H1 (cell line): ENCODE measurements at regions not wholly inside any gene's neighbourhood (a gene's known extent, or its start where the extent isn't known, plus 50 kb on each side); places are given as distances from the start of the nearest gene placed in this dataset.

Source experiments
- ATF3 ChIP-seq: IDR thresholded peaks from 2 replicates; pipeline ENCODE4 v1.6.1; 2011; ENCODE audit warnings: low read depth, mild to moderate bottlenecking, low read length; ENCODE audit not compliant: insufficient read depth
- EZH2 ChIP-seq: fragments of 200-600 bp; sonication (generic); IDR thresholded peaks from 2 replicates; pipeline ENCODE4 v1.7.1; 2012; ENCODE audit warnings: low read depth, mild to moderate bottlenecking, moderate library complexity, low read length, inconsistent platforms; ENCODE audit not compliant: severe bottlenecking
- GTF2F1 ChIP-seq: IDR thresholded peaks from 2 replicates; pipeline ENCODE4 v1.6.1; 2012; ENCODE audit warnings: low read depth, low read length, improper control_type of control experiment, borderline replicate concordance
- MAX ChIP-seq: IDR thresholded peaks from 2 replicates; pipeline ENCODE4 v1.6.1; 2012; ENCODE audit warnings: inconsistent platforms
- PHF8 ChIP-seq: fragments of 200-600 bp; sonication (generic); conservative IDR thresholded peaks from 2 replicates; pipeline ENCODE4 v1.7.1; 2012; ENCODE audit warnings: low read depth, mild to moderate bottlenecking, inconsistent platforms, low read length, moderate library complexity
- RAD21 ChIP-seq, 2 experiments: IDR thresholded peaks in 1 of 2; conservative IDR thresholded peaks in 1 of 2; 2 replicates each; pipeline ENCODE4 v1.6.1; 2011; ENCODE audit warnings: low read depth in 2 of 2, low read length in 2 of 2, improper control_type of control experiment in 1 of 2, inconsistent platforms in 1 of 2, mild to moderate bottlenecking in 1 of 2, moderate library complexity in 1 of 2
- SP1 ChIP-seq: IDR thresholded peaks from 2 replicates; pipeline ENCODE4 v1.6.1; 2011; ENCODE audit warnings: low read depth, low read length
- ZNF274 ChIP-seq: IDR thresholded peaks from 2 replicates; pipeline ENCODE4 v1.7.0; 2012; ENCODE audit warnings: low read length, borderline replicate concordance; ENCODE audit errors: extremely low read depth

GRCh38 chrX:7201496-7201895 lies 53.5 kb upstream of the PUDP start (continued):
- TF ChIP-seq EZH2 (no peak), GTF2F1 (no peak), ZNF274 (no peak), PHF8 (no peak), ATF3 (no peak), MAX (no peak), SP1 (no peak), RAD21 (IDR thresholded peaks at IDR 0.05 in 1 of 2, conservative IDR thresholded peaks at IDR 0.05 in 1 of 2; ENCODE audit: low read depth in 2 of 2, low read length in 2 of 2) (no peak)
